Activated CD8-positive, alpha-beta memory T cell treated with anti-CD3 and anti-CD28 coated beads for 36 hours (primary cell): ENCODE measurements at regions not wholly inside any gene's neighbourhood (a gene's known extent, or its start where the extent isn't known, plus 50 kb on each side); places are given as distances from the start of the nearest gene placed in this dataset.
"Not testable (repeated sequence)": the region's sequence is repeated elsewhere in the genome, so short reads cannot be mapped to it uniquely, and the experiment has no call there.

Source experiments
- CTCF ChIA-PET: fragments of 350-600 bp; sonication (Branson Sonifier 250); formaldehyde crosslinking; loops from one replicate; lab custom pipeline; 2021; ENCODE audit warnings: antibody characterized with exemption; lab: Charles Lee
- POLR2A ChIA-PET: fragments of 350-600 bp; sonication (Branson Sonifier 250); formaldehyde crosslinking; loops from one replicate; lab custom pipeline; 2021; ENCODE audit warnings: antibody characterized with exemption; lab: Charles Lee

- CTCF ChIA-PET = no interaction called here
- POLR2A ChIA-PET = no interaction called here
Observed at GRCh38 chr5:8500426-8500825, 631.5 kb downstream of the MTRR start.

DNA sequence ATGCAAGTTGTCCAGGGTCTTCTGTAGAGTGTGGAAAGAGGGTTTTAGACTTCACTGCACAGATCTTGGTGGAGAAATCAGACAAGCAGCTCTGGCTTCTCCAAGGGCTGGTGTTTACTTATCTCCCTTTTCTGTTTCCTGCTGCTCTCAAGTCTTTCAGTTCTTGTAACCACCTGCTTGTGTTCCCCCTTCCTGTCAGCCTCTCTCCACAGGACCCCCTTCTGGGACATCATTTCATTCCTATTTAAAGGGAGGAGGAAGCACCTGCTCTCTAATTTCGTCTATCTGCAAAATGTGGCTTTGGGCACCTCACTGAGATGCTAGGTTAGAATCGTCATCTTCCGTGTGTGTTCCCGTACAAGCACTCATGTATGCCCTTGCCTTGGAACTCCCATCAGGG lies 636.2 kb downstream of the MTRR start:
- ChIA-PET POLR2A (no interaction called here), CTCF (no interaction called here)

DNA sequence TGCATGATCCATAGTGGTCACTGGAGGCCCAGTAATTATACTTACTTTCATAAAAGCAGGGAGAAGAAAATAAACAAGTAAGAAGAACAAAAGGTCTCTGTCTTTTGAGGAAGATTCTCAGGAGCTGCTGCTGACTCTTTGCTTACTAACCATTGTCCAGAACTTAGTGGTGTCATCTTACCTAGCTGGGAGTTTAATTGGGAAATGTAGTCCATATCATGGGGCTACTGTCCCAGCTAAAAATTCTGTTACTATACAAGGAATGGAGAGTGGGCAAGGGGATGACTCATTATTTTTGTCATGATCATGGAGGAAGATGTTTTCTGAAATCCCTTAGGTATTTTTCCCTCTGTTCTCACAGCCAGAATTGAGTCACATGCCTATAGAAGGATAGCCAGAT lies 639.3 kb downstream of the MTRR start:
- ChIA-PET POLR2A (no interaction called here), CTCF (no interaction called here)

DNA sequence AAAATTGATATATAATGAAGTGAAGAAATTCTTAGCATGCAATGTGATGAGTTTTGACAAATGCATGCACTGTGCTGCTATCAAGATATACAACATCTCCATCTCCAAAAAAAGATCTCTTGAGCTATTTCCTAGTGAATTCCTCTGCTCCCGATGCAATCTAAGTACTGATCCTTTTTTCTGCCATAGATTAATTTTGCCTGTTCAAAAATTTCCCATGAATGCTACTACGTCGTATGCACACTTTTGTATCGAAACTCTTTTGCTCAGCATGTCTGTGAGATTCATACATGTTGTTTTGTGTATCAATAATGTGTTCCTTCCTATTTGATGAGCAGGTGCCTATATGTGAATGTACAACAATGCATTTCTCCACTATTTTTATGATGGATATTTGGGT lies 647.4 kb downstream of the MTRR start:
- ChIA-PET CTCF (no interaction called here), POLR2A (no interaction called here)

GRCh38 chr5:8517456-8517855 lies 648.5 kb downstream of the MTRR start:
- ChIA-PET POLR2A (no interaction called here), CTCF (no interaction called here)

DNA sequence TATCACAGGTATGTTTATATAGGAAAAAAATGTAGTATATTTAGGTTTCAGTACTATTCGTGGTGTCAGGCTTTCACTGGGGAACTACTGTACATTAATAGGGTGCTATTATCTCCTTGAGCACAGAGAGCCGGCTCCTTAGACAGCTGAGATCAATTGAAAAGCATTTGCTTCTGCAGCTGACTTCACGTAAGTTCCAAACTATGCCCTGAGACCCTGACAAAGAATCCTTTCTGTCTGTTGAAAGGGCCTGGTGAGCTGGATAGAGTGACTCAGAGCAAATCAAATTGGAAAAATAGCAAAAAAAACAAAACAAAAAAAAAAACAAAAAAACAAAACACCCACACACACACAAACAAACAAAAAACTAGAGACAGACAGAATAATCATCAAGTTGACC lies 652.0 kb downstream of the MTRR start:
- CTCF ChIA-PET = no interaction called here
- POLR2A ChIA-PET = no interaction called here

DNA sequence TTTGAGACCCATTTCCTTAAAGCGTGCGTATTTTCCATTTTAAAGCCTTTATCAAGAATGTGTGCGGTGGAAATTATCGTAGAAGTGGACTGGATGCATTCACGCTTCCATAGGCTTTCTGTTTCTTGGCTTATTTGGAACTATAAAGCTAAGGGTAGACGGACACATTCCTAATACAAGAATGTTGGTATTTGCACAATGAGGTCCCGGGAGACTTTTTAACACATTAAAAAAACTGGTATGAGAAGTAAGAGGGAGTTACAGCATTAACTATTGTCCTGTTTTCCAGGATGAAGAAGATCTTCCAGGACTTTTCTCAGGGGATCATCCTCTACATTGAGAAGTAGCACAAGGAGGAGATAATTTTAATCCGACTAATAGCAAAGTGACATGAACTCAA lies 653.0 kb downstream of the MTRR start:
- ChIA-PET POLR2A (no interaction called here), CTCF (no interaction called here)

- CTCF ChIA-PET = no interaction called here
- POLR2A ChIA-PET = no interaction called here
Observed at GRCh38 chr5:8522646-8523045, 653.7 kb downstream of the MTRR start.

DNA sequence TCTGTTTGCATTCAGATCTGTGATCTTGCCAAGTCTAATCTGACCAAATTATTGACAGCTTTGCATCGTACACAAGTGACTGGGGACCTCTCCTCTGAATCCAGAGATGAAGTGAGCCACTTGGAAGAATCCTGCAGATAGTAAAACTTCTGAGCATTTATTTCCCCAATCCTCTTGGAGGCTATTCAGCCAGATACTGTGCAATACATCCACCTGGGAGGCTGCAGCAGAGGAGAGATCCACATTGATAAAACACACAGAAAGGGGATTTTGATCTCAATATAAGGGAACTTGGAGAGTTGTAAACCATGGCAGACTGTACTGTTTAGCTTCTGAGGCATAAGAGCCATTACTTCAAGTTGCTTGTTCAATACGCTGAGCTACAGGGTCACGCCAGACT lies 654.6 kb downstream of the MTRR start:
- CTCF ChIA-PET = no interaction called here
- POLR2A ChIA-PET = no interaction called here

GRCh38 chr5:8525819-8526218 lies 656.9 kb downstream of the MTRR start:
- ChIA-PET POLR2A (no interaction called here), CTCF (no interaction called here)

DNA sequence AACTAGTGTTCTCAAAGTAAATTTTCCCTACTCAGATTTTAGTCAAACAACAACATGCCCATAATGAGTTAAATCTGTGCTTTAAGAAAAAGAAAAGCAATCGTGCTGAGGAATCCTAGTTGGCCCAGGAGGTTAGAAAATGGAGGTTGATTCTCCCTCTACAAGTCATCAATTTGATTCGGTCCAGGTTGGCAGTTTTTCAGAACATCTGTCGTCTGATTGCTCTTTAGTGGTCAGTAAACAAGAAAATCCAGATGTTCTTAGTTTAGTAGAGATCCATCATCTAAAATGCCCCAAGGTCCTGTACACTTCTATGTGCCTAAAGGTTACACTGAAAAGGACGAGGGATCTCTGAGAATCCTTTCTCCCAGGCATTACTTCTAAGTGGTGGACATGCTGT lies 659.2 kb downstream of the MTRR start:
- CTCF ChIA-PET = no interaction called here
- POLR2A ChIA-PET = no interaction called here

- ChIA-PET POLR2A (no interaction called here), CTCF (no interaction called here)
Observed at GRCh38 chr5:8538821-8539220, 669.9 kb downstream of the MTRR start.

DNA sequence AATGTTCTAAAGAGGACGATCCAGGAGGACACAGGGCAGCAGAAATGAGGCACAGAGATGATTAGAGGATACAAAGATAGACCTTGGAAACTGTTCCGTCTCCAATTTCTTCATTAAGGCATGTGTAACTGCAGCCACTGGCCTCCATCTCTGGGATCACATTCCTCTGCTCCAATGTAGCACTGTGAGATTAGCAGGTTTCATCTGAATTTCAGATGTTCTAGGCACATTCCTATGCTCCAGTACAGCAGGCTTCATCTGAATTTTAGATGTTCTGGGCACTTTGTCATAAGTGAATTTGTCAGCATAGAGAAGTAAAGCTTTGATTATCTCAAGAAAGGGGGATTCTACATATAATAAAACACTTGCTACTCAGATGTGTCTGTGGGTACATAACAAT lies 671.4 kb downstream of the MTRR start:
- ChIA-PET CTCF (no interaction called here), POLR2A (no interaction called here)

DNA sequence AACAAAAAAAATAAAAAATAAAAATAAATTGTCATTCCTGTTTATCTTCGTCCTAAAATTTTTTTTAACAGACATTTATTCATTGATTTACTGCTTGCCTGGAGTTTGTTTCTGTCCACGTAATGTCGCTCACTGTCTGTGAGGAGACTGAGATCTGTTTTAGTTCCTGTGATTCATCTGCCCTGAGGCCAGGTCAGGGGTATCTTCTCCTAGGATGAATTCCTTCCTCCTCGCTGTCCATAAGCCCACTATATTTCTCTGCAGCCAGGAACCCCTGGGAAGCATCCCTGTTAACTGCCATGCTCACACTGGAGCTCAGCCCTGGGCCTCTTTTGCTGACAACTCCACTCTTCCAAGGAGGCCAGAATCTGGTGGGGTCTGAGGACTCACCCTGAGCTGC lies 682.0 kb downstream of the MTRR start:
- CTCF ChIA-PET = no interaction called here
- POLR2A ChIA-PET = no interaction called here

GRCh38 chr5:8553364-8553763 lies 684.4 kb downstream of the MTRR start:
- POLR2A ChIA-PET = no interaction called here

DNA sequence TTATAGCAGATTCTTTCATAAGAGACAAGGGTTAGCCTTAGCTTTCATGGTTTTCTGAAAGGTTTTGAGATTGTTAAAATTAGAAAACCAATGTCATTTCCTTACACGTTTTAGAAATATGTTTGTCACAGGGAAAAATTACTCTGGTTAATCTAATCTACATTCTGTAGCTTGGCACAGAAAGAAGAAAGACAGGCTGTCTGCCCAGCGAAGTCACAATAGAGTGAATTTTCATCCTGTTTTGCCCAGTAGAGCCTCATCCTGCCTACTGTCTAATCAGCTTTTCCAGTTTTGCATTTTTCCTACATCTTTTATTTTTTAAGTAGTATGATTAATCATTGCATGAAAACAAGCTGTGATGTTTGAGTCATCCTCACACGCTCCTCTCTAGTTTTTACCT lies 688.8 kb downstream of the MTRR start:
- POLR2A ChIA-PET = no interaction called here

More at GRCh38 chr5:8553364-8553763, 684.4 kb downstream of the MTRR start:
- CTCF ChIA-PET = no interaction called here

DNA sequence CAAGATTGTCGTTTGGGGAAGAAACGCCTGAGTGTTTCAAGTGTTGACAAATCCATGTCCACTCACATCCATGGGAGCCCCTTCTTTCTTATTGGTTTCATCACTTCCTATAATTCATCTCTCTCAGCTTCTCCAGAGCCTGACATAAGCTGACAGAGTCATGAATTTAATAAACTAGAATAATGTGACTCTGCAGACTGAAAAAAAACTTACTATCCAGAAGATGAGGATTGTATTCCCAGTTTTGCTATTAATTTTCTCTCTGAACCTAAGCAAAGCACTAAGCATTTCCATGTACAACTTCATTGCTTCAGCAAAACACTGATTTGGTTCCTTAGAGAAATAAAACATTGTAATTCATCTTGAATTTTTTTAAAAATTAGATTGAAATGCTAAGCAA lies 691.8 kb downstream of the MTRR start:
- CTCF ChIA-PET = no interaction called here
- POLR2A ChIA-PET = no interaction called here

More for the DNA sequence above, 688.8 kb downstream of the MTRR start:
- CTCF ChIA-PET = no interaction called here

DNA sequence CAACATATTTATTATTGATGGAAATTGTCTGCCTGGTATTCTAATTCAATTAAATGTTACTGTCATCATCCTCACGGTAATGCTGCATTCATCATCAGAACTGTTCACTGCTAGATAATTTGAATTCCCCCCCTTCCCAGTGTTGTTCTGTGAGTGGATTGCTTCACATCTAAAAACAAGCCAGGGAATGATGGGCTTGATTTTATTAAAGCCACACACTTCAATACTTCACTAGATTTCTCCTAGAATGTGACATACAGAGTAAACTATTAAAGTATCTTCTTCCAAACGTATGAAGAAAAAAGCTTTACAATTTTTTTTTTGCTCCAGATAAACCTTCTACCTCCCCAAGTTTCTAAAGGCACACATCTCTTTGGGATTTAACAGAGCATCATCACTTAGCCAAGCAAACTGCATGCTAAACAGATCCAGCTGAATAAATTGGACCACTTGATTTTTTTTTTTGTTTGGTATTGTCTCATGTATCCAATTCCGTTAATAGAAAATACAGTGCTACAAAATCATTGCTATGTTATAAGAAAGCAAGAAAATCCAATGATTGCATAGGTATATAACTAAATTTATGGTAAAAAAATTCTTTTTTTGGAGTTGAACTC lies 692.4 kb downstream of the MTRR start:
- ChIA-PET CTCF (no interaction called here), POLR2A (no interaction called here)

- POLR2A ChIA-PET = no interaction called here
Observed at GRCh38 chr5:8561854-8562253, 692.9 kb downstream of the MTRR start.

GRCh38 chr5:8563540-8563939 lies 694.6 kb downstream of the MTRR start:
- CTCF ChIA-PET, POLR2A ChIA-PET: not testable (repeated sequence)

More at GRCh38 chr5:8561854-8562253, 692.9 kb downstream of the MTRR start:
- CTCF ChIA-PET = no interaction called here

- CTCF ChIA-PET = interaction anchor here (0.9 kb wide), 1 partner anchor 26 kb away, joined by 3 read pairs; no protein-coding TSS in a partner anchor
- POLR2A ChIA-PET = no interaction called here
Observed at GRCh38 chr5:8568858-8569257, 699.9 kb downstream of the MTRR start.

- POLR2A ChIA-PET = no interaction called here
- CTCF ChIA-PET = no interaction called here
Observed at GRCh38 chr5:8570528-8570927, 701.6 kb downstream of the MTRR start.
